ENCODE measurements at regions not wholly inside any gene's neighbourhood (a gene's known extent, or its start where the extent isn't known, plus 50 kb on each side); places are given as distances from the start of the nearest gene placed in this dataset.

DNA sequence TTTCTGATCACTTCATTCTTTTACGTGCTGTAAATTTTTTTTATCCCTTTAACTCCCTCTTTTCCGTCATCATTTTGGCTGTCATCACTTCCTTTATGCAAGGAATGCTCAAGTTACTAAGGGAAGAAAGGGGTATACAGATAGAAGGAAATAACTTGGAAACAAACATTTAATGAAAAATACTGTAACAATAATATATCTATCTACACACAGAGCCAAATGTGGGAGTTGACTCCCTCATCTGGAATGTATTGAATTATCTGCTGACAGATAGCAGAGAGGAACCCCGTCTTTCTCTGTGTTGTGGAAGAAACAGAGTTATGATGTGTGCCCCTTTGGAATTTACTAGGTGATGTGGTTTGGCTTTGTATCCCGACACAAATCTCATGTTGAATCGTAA, 182.5 kb upstream of the NXPH2 start:
- H3K27ac ChIP-seq: no peak overlapping the region
- TF ChIP-seq ZFX (IDR thresholded peaks at IDR 0.05; ENCODE audit: borderline replicate concordance): no peak
- TF ChIP-seq, protein P1, sequence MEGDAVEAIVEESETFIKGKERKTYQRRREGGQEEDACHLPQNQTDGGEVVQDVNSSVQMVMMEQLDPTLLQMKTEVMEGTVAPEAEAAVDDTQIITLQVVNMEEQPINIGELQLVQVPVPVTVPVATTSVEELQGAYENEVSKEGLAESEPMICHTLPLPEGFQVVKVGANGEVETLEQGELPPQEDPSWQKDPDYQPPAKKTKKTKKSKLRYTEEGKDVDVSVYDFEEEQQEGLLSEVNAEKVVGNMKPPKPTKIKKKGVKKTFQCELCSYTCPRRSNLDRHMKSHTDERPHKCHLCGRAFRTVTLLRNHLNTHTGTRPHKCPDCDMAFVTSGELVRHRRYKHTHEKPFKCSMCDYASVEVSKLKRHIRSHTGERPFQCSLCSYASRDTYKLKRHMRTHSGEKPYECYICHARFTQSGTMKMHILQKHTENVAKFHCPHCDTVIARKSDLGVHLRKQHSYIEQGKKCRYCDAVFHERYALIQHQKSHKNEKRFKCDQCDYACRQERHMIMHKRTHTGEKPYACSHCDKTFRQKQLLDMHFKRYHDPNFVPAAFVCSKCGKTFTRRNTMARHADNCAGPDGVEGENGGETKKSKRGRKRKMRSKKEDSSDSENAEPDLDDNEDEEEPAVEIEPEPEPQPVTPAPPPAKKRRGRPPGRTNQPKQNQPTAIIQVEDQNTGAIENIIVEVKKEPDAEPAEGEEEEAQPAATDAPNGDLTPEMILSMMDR (IDR thresholded peaks at IDR 0.05): no peak

DNA sequence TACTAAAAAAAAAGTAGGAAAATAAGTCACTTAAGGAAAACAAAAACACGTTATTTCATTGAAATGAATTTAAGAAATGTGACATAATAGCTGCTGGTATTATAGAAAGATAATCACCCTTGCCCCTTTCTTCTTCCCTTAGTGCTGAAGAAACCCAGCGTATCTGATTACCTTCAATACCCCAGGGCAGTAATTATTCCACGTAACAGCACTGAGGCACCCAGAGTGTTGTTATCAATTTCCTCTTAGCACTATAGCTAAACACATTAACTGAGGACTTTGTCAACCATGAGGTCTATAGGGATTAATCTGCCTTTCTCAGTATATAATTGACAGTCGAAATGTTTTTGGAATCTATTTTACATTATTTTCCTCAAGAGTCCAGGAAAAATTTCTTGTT, 180.0 kb upstream of the NXPH2 start:
- no peak for TF ChIP-seq ZFX (IDR thresholded peaks at IDR 0.05; ENCODE audit: borderline replicate concordance)
- TF ChIP-seq, protein P1 (IDR thresholded peaks at IDR 0.05): no peak
- H3K27ac ChIP-seq: no peak overlapping the region

DNA sequence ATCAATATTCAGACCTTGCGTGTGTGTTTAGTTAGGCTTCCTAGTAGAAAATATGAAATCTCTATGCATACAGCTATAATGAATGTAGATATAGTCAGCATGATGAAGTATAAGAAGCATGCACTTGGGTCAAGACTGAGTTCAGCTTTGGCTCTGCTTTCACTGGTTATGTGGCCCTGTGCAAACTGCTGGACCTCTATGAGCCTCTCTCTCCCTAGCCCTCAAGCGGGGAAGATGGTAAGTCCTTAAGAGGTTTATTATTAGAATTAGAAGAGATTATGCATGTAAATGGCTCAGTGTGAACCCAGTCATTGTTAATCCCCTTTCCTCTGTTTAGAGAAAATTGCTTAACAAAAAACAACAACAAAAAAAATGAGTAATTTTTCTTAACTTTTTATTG, 178.8 kb upstream of the NXPH2 start:
- H3K27ac ChIP-seq: no peak overlapping the region
- no peak for TF ChIP-seq ZFX (IDR thresholded peaks at IDR 0.05; ENCODE audit: borderline replicate concordance)
- TF ChIP-seq, protein P1 (IDR thresholded peaks at IDR 0.05): no peak

DNA sequence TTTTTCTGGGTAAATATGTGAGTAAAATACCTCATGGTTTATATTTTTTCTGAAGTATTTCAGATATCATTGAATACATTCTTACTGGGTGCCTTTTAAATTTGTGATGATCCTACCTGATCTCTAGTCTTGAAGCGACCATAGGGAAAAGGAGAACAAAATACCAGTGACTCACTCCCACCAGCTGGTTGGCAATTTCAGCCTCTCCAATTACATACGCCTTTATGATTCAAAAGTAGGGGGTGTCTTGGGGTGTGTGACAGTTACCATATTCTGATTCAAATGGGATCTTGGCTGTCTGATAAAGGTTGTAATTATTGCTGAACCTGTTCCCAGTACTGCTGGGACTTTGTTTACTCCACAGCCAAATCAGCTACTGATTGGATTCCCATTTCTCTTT, 175.9 kb upstream of the NXPH2 start:
- no peak overlapping the region for H3K27ac ChIP-seq
- no peak for TF ChIP-seq ZFX (IDR thresholded peaks at IDR 0.05; ENCODE audit: borderline replicate concordance)
- TF ChIP-seq, protein P1 (IDR thresholded peaks at IDR 0.05): no peak

DNA sequence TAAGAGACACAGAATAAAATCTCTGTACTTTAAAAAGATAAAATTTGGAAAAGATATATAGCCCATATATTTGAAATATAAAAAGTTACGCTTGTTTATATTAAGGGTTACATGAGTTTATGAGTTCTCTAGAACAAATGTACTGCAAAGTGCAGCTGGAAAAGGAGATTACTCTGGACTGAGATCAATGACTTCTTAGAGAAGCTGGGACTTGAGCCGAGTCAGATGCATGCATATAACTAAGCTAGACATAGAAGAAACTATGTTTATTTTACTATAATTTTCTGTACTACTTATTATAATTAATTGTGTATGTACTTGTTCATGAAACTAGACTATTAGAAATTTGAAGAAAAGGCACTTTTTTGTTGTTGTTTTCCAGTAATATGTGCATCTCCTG, 170.3 kb upstream of the NXPH2 start:
- H3K27ac ChIP-seq: no peak overlapping the region
- TF ChIP-seq, protein P1 (IDR thresholded peaks at IDR 0.05): no peak
- no peak for TF ChIP-seq ZFX (IDR thresholded peaks at IDR 0.05; ENCODE audit: borderline replicate concordance)

DNA sequence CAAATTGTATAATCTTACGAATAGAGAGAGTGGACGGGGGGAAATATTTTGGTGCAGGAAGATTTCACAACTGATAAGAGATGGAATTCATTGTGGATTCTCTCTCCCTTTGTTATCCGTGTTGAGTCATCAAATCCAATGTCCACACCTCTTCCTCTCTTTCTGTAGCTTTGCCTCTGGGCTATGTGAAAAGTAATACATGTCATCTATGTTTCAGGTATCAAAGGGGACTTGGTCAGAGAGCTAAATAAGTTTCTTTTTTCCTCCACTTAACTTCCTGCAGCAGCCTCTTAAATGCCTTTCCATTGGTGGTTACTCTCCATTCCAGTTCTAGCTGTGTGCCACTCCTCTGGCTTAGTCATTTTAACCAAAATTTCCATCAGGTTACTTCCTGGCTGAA, 169.3 kb upstream of the NXPH2 start:
- TF ChIP-seq, protein P1 (IDR thresholded peaks at IDR 0.05): no peak
- TF ChIP-seq ZFX (IDR thresholded peaks at IDR 0.05; ENCODE audit: borderline replicate concordance): no peak
- no peak overlapping the region for H3K27ac ChIP-seq

DNA sequence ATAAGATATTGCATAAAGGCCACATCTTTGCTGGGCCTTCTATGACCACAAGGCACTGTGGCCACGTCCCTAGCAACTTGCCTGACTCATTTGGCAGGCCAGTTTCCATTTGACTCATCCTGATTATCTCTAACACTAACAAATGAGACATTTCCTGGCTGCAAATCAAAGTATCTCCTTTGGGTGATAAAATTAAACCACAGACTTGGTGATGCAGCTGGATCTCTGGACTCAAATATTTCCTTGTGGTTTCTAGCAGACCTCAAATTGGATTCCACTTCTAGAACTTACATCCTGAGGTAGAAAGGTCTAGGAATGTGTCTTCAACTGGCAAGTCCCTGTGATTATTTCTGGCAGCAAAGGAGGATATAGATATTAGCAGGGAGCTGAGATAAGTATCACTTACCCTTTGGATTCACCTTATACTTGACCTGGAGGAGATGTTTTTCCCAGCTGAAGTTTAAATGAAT, 167.9 kb upstream of the NXPH2 start:
- no peak for TF ChIP-seq ZFX (IDR thresholded peaks at IDR 0.05; ENCODE audit: borderline replicate concordance)
- TF ChIP-seq, protein P1 (IDR thresholded peaks at IDR 0.05): no peak
- H3K27ac ChIP-seq: no peak overlapping the region

Measured in 22Rv1 (cell line).